WTC11 (cell line): ENCODE measurements at regions not wholly inside any gene's neighbourhood (a gene's known extent, or its start where the extent isn't known, plus 50 kb on each side); places are given as distances from the start of the nearest gene placed in this dataset.

ENCODE experiments used
- ATAC-seq: fragments of 200-7000 bp; cut with Tn5 transposase; 2 replicates; pipeline ENCODE4 v1.10.0; 2021; ENCODE audit warnings: mild to moderate bottlenecking, moderate library complexity
- CTCF ChIA-PET: fragments of 300-600 bp; sonication (Branson Sonifier 250); formaldehyde crosslinking; loops from one replicate; lab custom pipeline; 2021; ENCODE audit warnings: antibody characterized with exemption; lab: Charles Lee
- POLR2A ChIA-PET: fragments of 350-600 bp; sonication (Branson Sonifier 250); formaldehyde crosslinking; loops from one replicate; lab custom pipeline; 2021; ENCODE audit warnings: antibody characterized with exemption; lab: Charles Lee
- DNase-seq: peaks from one replicate; pipeline ENCODE4 v3.0.0; 2021; ENCODE audit warnings: low spot score
- H3K27ac Mint-ChIP-seq: 2 replicates; pipeline ENCODE4 v1.8.0; 2021; ENCODE audit warnings: mixed read lengths
- H3K27me3 Mint-ChIP-seq: 2 replicates; pipeline ENCODE4 v1.8.0; 2021; ENCODE audit warnings: low read depth, mild to moderate bottlenecking, moderate library complexity, mixed read lengths
- H3K36me3 Mint-ChIP-seq: 2 replicates; pipeline ENCODE4 v1.8.0; 2021; ENCODE audit warnings: mixed read lengths
- H3K4me1 Mint-ChIP-seq: 2 replicates; pipeline ENCODE4 v1.8.0; 2022; ENCODE audit warnings: mixed read lengths
- H3K4me3 Mint-ChIP-seq: 2 replicates; pipeline ENCODE4 v1.8.0; 2021; ENCODE audit warnings: mild to moderate bottlenecking, moderate library complexity, mixed read lengths
- H3K9me3 Mint-ChIP-seq: 2 replicates; pipeline ENCODE4 v1.8.0; 2021; ENCODE audit warnings: mixed read lengths
- AFF4 ChIP-seq: sonication (generic); formaldehyde crosslinking; IDR thresholded peaks from 2 replicates; pipeline ENCODE4 v1.8.1; 2023; ENCODE audit warnings: mild to moderate bottlenecking, missing genetic modification reagents, borderline replicate concordance
- ATF1 ChIP-seq: sonication (generic); formaldehyde crosslinking; IDR thresholded peaks from 2 replicates; pipeline ENCODE4 v1.8.1; 2023; ENCODE audit warnings: mild to moderate bottlenecking, moderate library complexity, missing genetic modification reagents
- ATF2 ChIP-seq: sonication (generic); formaldehyde crosslinking; IDR thresholded peaks from 2 replicates; pipeline ENCODE4 v1.8.1; 2022; ENCODE audit warnings: low read depth, missing genetic modification reagents, borderline replicate concordance
- CBFB ChIP-seq: sonication (generic); formaldehyde crosslinking; IDR thresholded peaks from 2 replicates; pipeline ENCODE4 v1.8.1; 2022; ENCODE audit warnings: mild to moderate bottlenecking, low read depth, missing genetic modification reagents
- EMX1 ChIP-seq: fragments of 250-450 bp; sonication (Bioruptor Pico); IDR thresholded peaks from 2 replicates; pipeline ENCODE4 v1.8.0; 2021; ENCODE audit warnings: mild to moderate bottlenecking
- JAZF1 ChIP-seq: fragments of 250-450 bp; sonication (Bioruptor Pico); IDR thresholded peaks from 2 replicates; pipeline ENCODE4 v1.9.0; 2021; ENCODE audit warnings: moderate library complexity, mild to moderate bottlenecking, inconsistent platforms
- KAT7 ChIP-seq: sonication (generic); formaldehyde crosslinking; IDR thresholded peaks from 2 replicates; pipeline ENCODE4 v1.8.1; 2023; ENCODE audit warnings: missing genetic modification reagents, mild to moderate bottlenecking, borderline replicate concordance
- MLX ChIP-seq: sonication (generic); formaldehyde crosslinking; IDR thresholded peaks from 2 replicates; pipeline ENCODE4 v1.8.1; 2023; ENCODE audit warnings: mild to moderate bottlenecking, missing genetic modification reagents, moderate library complexity
- MYBL2 ChIP-seq: sonication (generic); formaldehyde crosslinking; IDR thresholded peaks from 2 replicates; pipeline ENCODE4 v1.8.1; 2023; ENCODE audit warnings: mild to moderate bottlenecking, moderate library complexity, missing genetic modification reagents
- OVOL2 ChIP-seq: fragments of 250-450 bp; sonication (Bioruptor Pico); IDR thresholded peaks from 2 replicates; pipeline ENCODE4 v1.9.0; 2021; ENCODE audit warnings: mild to moderate bottlenecking, borderline replicate concordance
- PRDM15 ChIP-seq: sonication (generic); formaldehyde crosslinking; IDR thresholded peaks from 2 replicates; pipeline ENCODE4 v1.8.0; 2022; ENCODE audit warnings: missing genetic modification reagents
- PREB ChIP-seq: sonication (generic); formaldehyde crosslinking; IDR thresholded peaks from 2 replicates; pipeline ENCODE4 v1.8.1; 2022; ENCODE audit warnings: mild to moderate bottlenecking, missing genetic modification reagents, moderate library complexity, borderline replicate concordance
- RELA ChIP-seq: sonication (generic); formaldehyde crosslinking; IDR thresholded peaks from 2 replicates; pipeline ENCODE4 v1.8.1; 2022; ENCODE audit warnings: missing genetic modification reagents, mild to moderate bottlenecking, borderline replicate concordance
- SMAD4 ChIP-seq: sonication (generic); formaldehyde crosslinking; IDR thresholded peaks from 2 replicates; pipeline ENCODE4 v1.8.0; 2022; ENCODE audit warnings: mild to moderate bottlenecking, missing genetic modification reagents
- ZNF121 ChIP-seq: sonication (generic); formaldehyde crosslinking; IDR thresholded peaks from 2 replicates; pipeline ENCODE4 v1.8.0; 2023; ENCODE audit warnings: missing genetic modification reagents
- ZNF232 ChIP-seq: sonication (generic); formaldehyde crosslinking; IDR thresholded peaks from 2 replicates; pipeline ENCODE4 v1.8.0; 2022; ENCODE audit warnings: mild to moderate bottlenecking, missing genetic modification reagents
- ZNF317 ChIP-seq: sonication (generic); formaldehyde crosslinking; IDR thresholded peaks from 2 replicates; pipeline ENCODE4 v1.8.1; 2023; ENCODE audit warnings: low read depth, mild to moderate bottlenecking, moderate library complexity, missing genetic modification reagents, borderline replicate concordance
- ZNF532 ChIP-seq: fragments of 250-450 bp; sonication (Bioruptor Pico); IDR thresholded peaks from 2 replicates; pipeline ENCODE4 v1.9.0; 2021; ENCODE audit warnings: mild to moderate bottlenecking, borderline replicate concordance
- ZNF671 ChIP-seq: fragments of 250-450 bp; sonication (Bioruptor Pico); IDR thresholded peaks from 2 replicates; pipeline ENCODE4 v1.8.0; 2021; ENCODE audit warnings: mild to moderate bottlenecking

GRCh38 chr7:84913731-84914130 is 273.1 kb downstream of the SEMA3D start:
- peaks cover 12% of the 10 kb centered on the region for H3K9me3 Mint-ChIP-seq
- ChIA-PET POLR2A (no interaction called here), CTCF (no interaction called here)
- no peak overlapping the region for H3K27ac Mint-ChIP-seq
- H3K27me3 Mint-ChIP-seq, result no peaks in the 10 kb centered on the region
- H3K4me3 Mint-ChIP-seq, result no peak overlapping the region
- ATAC-seq (no peak), DNase-seq (no peak)
- H3K4me1 Mint-ChIP-seq, result peaks cover 53% of the 10 kb centered on the region
- peaks cover 11% of the 10 kb centered on the region for H3K36me3 Mint-ChIP-seq
- TF ChIP-seq ZNF671 (no peak), RELA (CRISPR knock-in tag) (no peak), ATF1 (CRISPR knock-in tag) (no peak), PREB (CRISPR knock-in tag) (no peak), ZNF532 (no peak), CBFB (CRISPR knock-in tag) (no peak), MYBL2 (CRISPR knock-in tag) (no peak), PRDM15 (CRISPR knock-in tag) (no peak), EMX1 (CRISPR knock-in tag) (no peak), MLX (no peak), ZNF121 (CRISPR knock-in tag) (no peak), SMAD4 (CRISPR knock-in tag) (no peak), ZNF317 (CRISPR knock-in tag) (no peak)

- Mint-ChIP-seq H3K9me3 (peaks cover 6% of the 10 kb centered on the region), H3K27ac (peak overlapping the region; percentile 88), H3K27me3 (no peaks in the 10 kb centered on the region), H3K36me3 (peaks cover 6% of the 10 kb centered on the region; the same call in 1 of the 2 replicates), H3K4me3 (no peak overlapping the region; the same call in 1 of the 2 replicates), H3K4me1 (peaks cover 53% of the 10 kb centered on the region)
- POLR2A ChIA-PET, result no interaction called here
- peak; percentile 31 for DNase-seq
- peak; percentile 65 for ATAC-seq
- CTCF ChIA-PET, result no interaction called here
- TF ChIP-seq ZNF232, result no peak
- TF ChIP-seq JAZF1 (CRISPR knock-in tag), result no peak
- TF ChIP-seq KAT7 (CRISPR knock-in tag), result no peak
- no peak for TF ChIP-seq AFF4
- TF ChIP-seq ATF2, result no peak
- TF ChIP-seq OVOL2, result no peak
These were observed 273.7 kb downstream of the SEMA3D start for GRCh38 chr7:84912993-84913635.
